Type B pancreatic cell (in vitro differentiated cells): ENCODE measurements at regions not wholly inside any gene's neighbourhood (a gene's known extent, or its start where the extent isn't known, plus 50 kb on each side); places are given as distances from the start of the nearest gene placed in this dataset.

Experiments
- DNase-seq: peaks from one replicate; pipeline ENCODE4 v3.0.0; 2021; ENCODE audit warnings: mixed read lengths; ENCODE audit not compliant: unreplicated experiment; ENCODE audit errors: extremely low spot score
- H3K27ac Mint-ChIP-seq: 2 replicates; pipeline ENCODE4 v1.8.0; 2021; ENCODE audit warnings: mild to moderate bottlenecking, mixed read lengths
- H3K27me3 Mint-ChIP-seq: 2 replicates; pipeline ENCODE4 v1.8.0; 2021; ENCODE audit warnings: mixed read lengths
- H3K36me3 Mint-ChIP-seq: 2 replicates; pipeline ENCODE4 v1.8.0; 2021; ENCODE audit warnings: mixed read lengths
- H3K4me1 Mint-ChIP-seq: one replicate; pipeline ENCODE4 v1.8.0; 2021; ENCODE audit warnings: mixed read lengths; ENCODE audit not compliant: unreplicated experiment
- H3K4me3 Mint-ChIP-seq: 2 replicates; pipeline ENCODE4 v1.8.0; 2021; ENCODE audit warnings: mild to moderate bottlenecking, mixed read lengths
- H3K9me3 Mint-ChIP-seq: 2 replicates; pipeline ENCODE4 v1.8.0; 2021; ENCODE audit warnings: mixed read lengths
- TF ChIP-seq, protein P1 (sequence below): fragments of 200-600 bp; sonication (generic); conservative IDR thresholded peaks from 2 replicates; pipeline ENCODE4 v1.5.0; 2021; ENCODE audit warnings: antibody characterized with exemption, mild to moderate bottlenecking

DNA sequence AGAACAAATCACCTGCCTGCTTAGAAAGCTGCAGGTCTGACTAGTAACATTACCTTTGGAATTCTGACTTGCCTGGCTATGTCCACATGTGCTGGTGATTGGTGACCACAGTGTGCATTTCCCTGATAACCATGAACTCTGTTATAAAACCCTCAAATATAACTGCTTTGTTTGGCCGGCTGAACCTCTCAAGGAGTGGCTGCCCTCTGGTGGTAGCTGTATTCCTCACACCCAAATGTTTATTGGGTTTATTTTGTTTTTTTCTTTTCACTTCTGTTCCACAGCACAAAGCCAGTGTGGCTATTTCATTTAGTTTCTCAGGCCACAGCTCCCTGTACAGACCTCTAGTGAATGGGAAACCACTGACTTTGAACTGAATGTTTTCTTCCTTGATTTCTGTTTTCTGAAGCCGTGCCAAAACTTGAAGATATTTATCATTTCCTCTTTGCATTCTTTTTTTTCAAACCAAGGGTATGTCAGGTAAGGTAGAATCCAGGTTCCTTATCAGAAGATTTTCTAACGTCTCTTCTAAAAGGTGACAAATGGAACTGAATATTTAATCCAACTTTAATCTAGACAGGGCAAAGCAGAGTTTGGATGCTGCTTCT lies 549.0 kb upstream of the VRK2 start:
- TF ChIP-seq, protein P1, sequence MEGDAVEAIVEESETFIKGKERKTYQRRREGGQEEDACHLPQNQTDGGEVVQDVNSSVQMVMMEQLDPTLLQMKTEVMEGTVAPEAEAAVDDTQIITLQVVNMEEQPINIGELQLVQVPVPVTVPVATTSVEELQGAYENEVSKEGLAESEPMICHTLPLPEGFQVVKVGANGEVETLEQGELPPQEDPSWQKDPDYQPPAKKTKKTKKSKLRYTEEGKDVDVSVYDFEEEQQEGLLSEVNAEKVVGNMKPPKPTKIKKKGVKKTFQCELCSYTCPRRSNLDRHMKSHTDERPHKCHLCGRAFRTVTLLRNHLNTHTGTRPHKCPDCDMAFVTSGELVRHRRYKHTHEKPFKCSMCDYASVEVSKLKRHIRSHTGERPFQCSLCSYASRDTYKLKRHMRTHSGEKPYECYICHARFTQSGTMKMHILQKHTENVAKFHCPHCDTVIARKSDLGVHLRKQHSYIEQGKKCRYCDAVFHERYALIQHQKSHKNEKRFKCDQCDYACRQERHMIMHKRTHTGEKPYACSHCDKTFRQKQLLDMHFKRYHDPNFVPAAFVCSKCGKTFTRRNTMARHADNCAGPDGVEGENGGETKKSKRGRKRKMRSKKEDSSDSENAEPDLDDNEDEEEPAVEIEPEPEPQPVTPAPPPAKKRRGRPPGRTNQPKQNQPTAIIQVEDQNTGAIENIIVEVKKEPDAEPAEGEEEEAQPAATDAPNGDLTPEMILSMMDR = peak; percentile 89
- H3K9me3 Mint-ChIP-seq = peaks cover 5% of the 10 kb centered on the region
- no peak overlapping the region for H3K4me3 Mint-ChIP-seq
- DNase-seq = peak; percentile 69
- no peaks in the 10 kb centered on the region for H3K27me3 Mint-ChIP-seq
- no peaks in the 10 kb centered on the region for H3K36me3 Mint-ChIP-seq
- H3K4me1 Mint-ChIP-seq = peaks cover 5% of the 10 kb centered on the region
- no peak overlapping the region for H3K27ac Mint-ChIP-seq

DNA sequence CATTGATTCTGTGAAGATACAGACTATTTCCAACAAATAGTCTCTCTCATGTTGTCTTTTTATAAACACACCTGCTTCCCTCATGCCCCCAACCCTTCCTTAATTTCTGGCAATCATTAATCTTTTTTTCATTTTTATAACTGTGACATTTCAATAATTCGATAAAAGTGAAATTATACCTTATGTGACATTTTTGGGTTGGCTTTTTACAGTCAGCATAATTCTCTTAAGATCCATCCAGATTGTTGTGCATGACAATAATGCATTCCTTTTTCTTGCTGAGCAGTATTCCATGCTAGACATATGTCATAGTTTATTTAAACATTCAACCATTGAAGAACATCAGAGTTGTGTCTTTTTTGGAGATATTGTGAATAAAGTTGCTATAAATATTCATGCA lies 541.8 kb upstream of the VRK2 start:
- TF ChIP-seq, protein P1 = no peak
- Mint-ChIP-seq H3K27ac (no peak overlapping the region), H3K36me3 (no peaks in the 10 kb centered on the region), H3K9me3 (no peaks in the 10 kb centered on the region), H3K27me3 (no peaks in the 10 kb centered on the region), H3K4me1 (no peaks in the 10 kb centered on the region), H3K4me3 (no peak overlapping the region)
- no peak for DNase-seq

DNA sequence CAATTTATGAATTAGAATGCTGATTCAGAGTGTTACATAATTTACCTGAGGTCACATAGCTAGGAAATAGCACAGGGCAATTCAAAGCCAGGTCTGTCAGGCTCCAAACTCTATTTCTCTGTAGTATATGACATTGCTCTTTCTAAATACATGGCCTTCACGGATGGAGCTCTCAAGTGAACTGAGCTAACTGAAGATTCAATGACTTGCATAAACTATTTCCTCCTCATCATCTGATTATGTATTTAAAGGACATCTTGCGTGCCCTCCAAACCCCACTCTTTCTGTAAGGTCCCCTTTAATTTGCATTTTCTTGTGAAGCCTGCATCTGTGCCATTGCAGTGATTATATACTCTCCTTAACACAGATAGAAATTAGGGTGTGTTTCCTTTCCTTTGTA lies 537.4 kb upstream of the VRK2 start:
- peaks cover 4% of the 10 kb centered on the region for H3K9me3 Mint-ChIP-seq
- H3K27ac Mint-ChIP-seq = no peak overlapping the region
- no peaks in the 10 kb centered on the region for H3K36me3 Mint-ChIP-seq
- H3K4me1 Mint-ChIP-seq = no peaks in the 10 kb centered on the region
- H3K27me3 Mint-ChIP-seq = no peaks in the 10 kb centered on the region
- TF ChIP-seq, protein P1 = no peak
- no peak for DNase-seq
- no peak overlapping the region for H3K4me3 Mint-ChIP-seq

DNA sequence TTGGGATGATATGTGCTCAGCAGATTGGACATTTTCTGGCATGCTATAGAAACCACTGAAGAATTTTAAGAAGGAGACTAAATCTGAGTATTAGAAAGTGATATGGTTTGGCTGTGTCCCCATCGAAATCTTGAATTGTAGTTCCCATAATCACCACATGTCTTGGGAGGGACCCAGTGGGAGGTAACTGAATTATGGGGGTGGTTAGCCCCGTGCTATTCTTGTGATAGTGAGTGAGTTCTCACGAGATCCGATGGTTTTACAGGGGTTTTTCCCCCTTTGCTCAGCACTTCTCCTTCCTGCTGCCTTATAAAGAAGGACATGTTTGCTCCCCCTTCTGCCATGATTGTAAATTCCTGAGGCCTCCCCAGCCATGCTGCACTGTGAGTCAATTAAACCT lies 535.9 kb upstream of the VRK2 start:
- Mint-ChIP-seq H3K4me1 (no peaks in the 10 kb centered on the region), H3K4me3 (no peak overlapping the region), H3K27ac (no peak overlapping the region), H3K27me3 (no peaks in the 10 kb centered on the region), H3K36me3 (no peaks in the 10 kb centered on the region), H3K9me3 (peaks cover 4% of the 10 kb centered on the region)
- DNase-seq = no peak
- TF ChIP-seq, protein P1 = peak; percentile 38

DNA sequence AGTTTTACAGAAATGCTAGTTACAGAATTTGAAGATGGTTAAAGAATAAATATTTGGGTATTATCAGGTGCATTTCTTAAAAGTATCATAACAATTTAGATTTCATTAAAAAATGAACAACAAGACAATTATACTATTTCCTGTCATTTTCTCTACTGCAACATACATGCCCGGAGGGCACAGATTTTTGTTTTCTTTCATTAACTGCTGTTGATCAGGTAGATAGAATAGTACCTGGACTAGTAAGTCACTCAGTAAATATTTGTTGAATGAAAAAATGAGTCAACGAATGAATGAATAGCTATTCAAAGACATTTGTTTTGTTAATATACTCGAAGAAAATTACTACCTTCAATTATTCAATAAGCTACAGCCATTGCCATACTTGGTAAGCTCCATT lies 531.2 kb upstream of the VRK2 start:
- Mint-ChIP-seq H3K4me3 (no peak overlapping the region), H3K27ac (no peak overlapping the region), H3K27me3 (peaks cover 3% of the 10 kb centered on the region), H3K4me1 (no peaks in the 10 kb centered on the region), H3K36me3 (no peaks in the 10 kb centered on the region), H3K9me3 (no peaks in the 10 kb centered on the region)
- TF ChIP-seq, protein P1 = no peak
- DNase-seq = no peak
